BLaER1 treated with 17β-estradiol and CSF1 and Interleukin-3, amounts not matched to agents 10 nM and 100 nM (cell line): ENCODE measurements at regions not wholly inside any gene's neighbourhood (a gene's known extent, or its start where the extent isn't known, plus 50 kb on each side); places are given as distances from the start of the nearest gene placed in this dataset.

ENCODE experiments used
- H3K27ac ChIP-seq, 11 experiments: shearing (Covaris generic); formaldehyde crosslinking; 2 replicates each; pipeline ENCODE4 v1.8.1; 2022
- H3K27me3 ChIP-seq, 11 experiments: shearing (Covaris generic); formaldehyde crosslinking; 2 replicates each; pipeline ENCODE4 v1.8.1; 2022
- H3K36me3 ChIP-seq, 11 experiments: shearing (Covaris generic); formaldehyde crosslinking; 2 replicates each; pipeline ENCODE4 v1.8.1; 2022
- H3K4me1 ChIP-seq, 10 experiments: shearing (Covaris generic); formaldehyde crosslinking; 2 replicates each; pipeline ENCODE4 v1.8.1; 2022
- H3K4me2 ChIP-seq, 11 experiments: shearing (Covaris generic); formaldehyde crosslinking; 2 replicates each; pipeline ENCODE4 v1.8.1; 2022
- H3K4me3 ChIP-seq, 10 experiments: shearing (Covaris generic); formaldehyde crosslinking; 2 replicates each; pipeline ENCODE4 v1.8.1; 2022
- H3K9ac ChIP-seq, 11 experiments: shearing (Covaris generic); formaldehyde crosslinking; 2 replicates each; pipeline ENCODE4 v1.8.1; 2022
- H3K9me3 ChIP-seq, 11 experiments: shearing (Covaris generic); formaldehyde crosslinking; replicated peaks in 1 of 11; 2 replicates each; pipeline ENCODE4 v1.8.1; 2022
- H4K20me1 ChIP-seq, 11 experiments: shearing (Covaris generic); formaldehyde crosslinking; 2 replicates each; pipeline ENCODE4 v1.8.1; 2022
- Cebpa-rat ChIP-seq, 11 experiments: shearing (Covaris generic); IDR thresholded peaks; 2 replicates each; pipeline ENCODE4 v1.8.1; 2022

DNA sequence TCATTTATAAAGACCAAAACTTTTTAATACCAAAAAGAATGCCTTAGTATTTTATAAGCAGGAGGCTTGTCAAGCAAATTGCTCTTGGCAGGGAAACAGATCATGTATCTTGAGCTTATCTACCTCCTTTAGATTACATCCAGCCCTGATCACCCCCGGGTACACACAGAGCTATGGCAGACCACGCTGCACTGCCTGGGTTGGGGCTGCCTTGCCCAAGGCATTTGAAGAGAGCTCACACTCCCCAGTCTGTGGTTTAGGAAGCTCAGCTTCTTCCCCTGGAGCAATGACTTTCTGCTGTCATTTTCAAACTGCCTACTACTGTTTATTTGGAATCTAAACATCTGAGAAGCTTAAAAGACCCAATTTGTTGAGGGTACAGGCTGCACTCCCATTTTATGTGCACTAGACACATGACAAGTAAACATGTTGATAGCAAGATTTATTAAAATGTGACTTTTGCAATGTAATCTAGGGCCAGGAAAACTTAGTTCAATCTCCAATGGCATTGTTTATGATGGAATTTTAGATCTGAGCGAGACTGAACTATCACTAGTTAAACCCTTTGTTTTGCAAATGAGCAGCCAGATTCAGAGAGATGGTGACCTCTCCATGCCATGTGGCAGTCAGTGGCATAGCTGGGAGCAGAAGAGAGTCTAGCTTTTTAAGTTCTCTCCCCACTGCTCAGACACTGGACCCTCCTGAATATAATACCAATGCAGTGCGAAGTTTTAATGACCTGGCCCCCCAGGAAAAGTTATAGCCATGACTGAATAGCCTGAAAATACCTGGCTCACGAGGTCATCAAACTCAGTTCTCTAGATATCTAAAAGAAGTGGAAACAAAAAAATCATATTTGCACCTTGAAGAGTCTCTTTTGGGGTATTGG lies 214.9 kb downstream of the HLX start:
- Histone ChIP-seq H3K4me2 (peak overlapping the region in 6 of 11 experiments; percentile 2 to 70 (median 50); a peak in 9 of 22 replicates), H3K9me3 (peaks cover 0 to 38% (median 0%) of the 10 kb centered on the region in 11 experiments; a peak in 12 of 22 replicates), H3K27me3 (no peaks in the 10 kb centered on the region), H3K36me3 (no peaks in the 10 kb centered on the region), H3K27ac (peak overlapping the region in 4 of 11 experiments; percentile 15 to 39 (median 22); a peak in 5 of 22 replicates), H3K9ac (peak overlapping the region in 2 of 11 experiments; percentile 14 to 58; a peak in 2 of 22 replicates), H3K4me1 (peaks cover 10 to 43% (median 29%) of the 10 kb centered on the region in 10 experiments; a peak in 19 of 20 replicates), H4K20me1 (no peaks in the 10 kb centered on the region), H3K4me3 (no peak overlapping the region)
- no peak for TF ChIP-seq Cebpa-rat (IDR thresholded peaks at IDR 0.05)

DNA sequence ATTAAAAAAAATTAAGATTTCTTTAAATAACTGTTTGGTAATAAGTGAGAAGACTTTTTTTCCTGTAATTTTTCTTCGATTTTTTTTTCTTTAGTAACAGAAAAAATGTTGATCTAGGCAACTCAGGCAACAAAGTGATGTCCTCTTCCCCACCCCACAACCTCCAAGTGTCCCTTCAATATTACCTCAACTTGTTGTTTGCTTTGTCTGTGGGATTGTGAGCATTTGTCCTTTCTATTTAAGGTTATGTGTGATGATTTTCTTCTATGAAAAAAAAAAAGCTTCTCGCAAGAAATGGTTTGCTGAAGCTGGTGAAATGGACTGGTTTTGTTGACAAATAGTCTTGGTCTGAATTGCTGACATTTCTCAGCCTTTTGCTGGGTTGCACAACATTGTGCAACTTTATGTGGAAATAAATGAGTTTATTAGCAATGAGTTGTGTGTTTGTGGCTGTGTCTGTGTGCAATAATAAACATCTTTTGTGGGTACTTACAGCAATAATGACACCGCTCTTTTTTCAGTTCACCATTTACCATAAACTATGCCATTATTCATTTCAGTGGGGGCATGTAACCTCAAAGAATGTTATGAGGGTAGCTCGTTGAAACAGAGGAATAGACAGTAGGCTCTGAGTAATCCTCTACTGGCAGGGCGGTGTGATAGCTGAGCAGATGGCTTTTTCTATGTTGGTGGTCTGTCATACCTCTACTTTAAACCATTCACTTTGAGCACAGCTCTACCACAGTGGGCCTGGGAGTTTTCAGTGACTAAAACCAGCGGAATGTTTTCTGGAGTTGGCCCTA lies 218.4 kb downstream of the HLX start:
- Histone ChIP-seq H3K36me3 (no peaks in the 10 kb centered on the region), H3K4me2 (peak overlapping the region in 9 of 11 experiments; percentile 67 to 84 (median 74); a peak in 17 of 22 replicates), H4K20me1 (no peaks in the 10 kb centered on the region), H3K27me3 (no peaks in the 10 kb centered on the region), H3K4me1 (peaks cover 12 to 78% (median 42%) of the 10 kb centered on the region in 10 experiments; a peak in 19 of 20 replicates), H3K4me3 (no peak overlapping the region), H3K9ac (peak overlapping the region in 6 of 11 experiments; percentile 53 to 76 (median 66); a peak in 9 of 22 replicates), H3K9me3 (peaks cover 0 to 35% (median 3%) of the 10 kb centered on the region in 11 experiments; a peak in 8 of 22 replicates), H3K27ac (peak overlapping the region; percentile 0 to 92 (median 78); a peak in 20 of 22 replicates)
- peak in 10 of 11 experiments; percentile 44 to 93 (median 80); a peak in 16 of 22 replicates for TF ChIP-seq Cebpa-rat (IDR thresholded peaks at IDR 0.05)

DNA sequence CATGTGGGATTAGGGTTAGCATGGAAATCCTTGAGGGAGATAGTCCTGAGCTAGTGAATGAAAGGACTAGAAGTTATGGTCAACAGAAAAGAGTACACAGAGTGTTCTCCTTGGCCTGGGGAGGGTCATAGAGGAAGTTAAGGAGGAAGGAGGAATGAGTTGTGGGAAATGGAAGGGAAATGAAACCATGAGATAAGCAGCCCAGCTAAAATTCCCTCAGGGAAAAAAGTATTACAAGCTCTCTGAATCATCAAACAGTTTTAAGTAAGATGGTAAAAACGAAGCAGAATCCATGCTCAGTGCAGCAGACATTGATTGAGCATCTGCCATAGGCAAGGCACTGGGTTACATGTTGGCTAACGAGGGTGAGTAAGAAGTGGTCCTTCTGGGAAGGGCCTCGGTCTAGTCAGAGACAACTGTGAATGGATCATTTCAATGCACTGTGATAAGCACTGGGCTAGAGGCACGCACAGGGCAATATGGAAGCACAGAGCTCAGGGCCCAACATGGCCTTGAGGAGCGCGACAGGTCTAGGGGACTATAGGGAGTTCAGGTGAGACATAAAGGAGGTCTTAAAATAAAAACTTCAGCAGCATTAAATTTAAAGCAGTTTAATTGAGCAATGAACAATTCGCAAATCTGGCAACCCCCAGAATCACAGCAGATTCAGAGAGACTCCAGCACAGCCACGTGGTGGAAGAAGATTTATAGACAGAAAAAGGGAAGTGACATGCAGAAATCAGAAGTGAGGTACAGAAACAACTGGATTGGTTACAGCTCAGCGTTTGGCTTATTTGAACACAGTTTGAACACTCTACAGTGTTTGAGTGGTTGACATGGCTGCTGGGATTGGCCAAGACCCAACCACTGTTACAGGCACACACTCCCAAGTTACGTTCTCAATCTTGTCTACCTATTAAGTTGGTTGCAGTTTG lies 219.5 kb downstream of the HLX start:
- Histone ChIP-seq H3K4me1 (peaks cover 12 to 81% (median 42%) of the 10 kb centered on the region in 10 experiments; a peak in 19 of 20 replicates), H3K27me3 (no peaks in the 10 kb centered on the region), H3K4me3 (peak overlapping the region in 1 of 10 experiments; percentile 15; a peak in 2 of 20 replicates), H3K9ac (peak overlapping the region in 8 of 11 experiments; percentile 10 to 76 (median 60); a peak in 12 of 22 replicates), H3K9me3 (peaks cover 0 to 35% (median 3%) of the 10 kb centered on the region in 11 experiments; a peak in 8 of 22 replicates), H3K36me3 (no peaks in the 10 kb centered on the region), H3K4me2 (peak overlapping the region; percentile 27 to 84 (median 72)), H4K20me1 (no peaks in the 10 kb centered on the region), H3K27ac (peak overlapping the region; percentile 0 to 92 (median 78); a peak in 21 of 22 replicates)
- no peak for TF ChIP-seq Cebpa-rat (IDR thresholded peaks at IDR 0.05)

DNA sequence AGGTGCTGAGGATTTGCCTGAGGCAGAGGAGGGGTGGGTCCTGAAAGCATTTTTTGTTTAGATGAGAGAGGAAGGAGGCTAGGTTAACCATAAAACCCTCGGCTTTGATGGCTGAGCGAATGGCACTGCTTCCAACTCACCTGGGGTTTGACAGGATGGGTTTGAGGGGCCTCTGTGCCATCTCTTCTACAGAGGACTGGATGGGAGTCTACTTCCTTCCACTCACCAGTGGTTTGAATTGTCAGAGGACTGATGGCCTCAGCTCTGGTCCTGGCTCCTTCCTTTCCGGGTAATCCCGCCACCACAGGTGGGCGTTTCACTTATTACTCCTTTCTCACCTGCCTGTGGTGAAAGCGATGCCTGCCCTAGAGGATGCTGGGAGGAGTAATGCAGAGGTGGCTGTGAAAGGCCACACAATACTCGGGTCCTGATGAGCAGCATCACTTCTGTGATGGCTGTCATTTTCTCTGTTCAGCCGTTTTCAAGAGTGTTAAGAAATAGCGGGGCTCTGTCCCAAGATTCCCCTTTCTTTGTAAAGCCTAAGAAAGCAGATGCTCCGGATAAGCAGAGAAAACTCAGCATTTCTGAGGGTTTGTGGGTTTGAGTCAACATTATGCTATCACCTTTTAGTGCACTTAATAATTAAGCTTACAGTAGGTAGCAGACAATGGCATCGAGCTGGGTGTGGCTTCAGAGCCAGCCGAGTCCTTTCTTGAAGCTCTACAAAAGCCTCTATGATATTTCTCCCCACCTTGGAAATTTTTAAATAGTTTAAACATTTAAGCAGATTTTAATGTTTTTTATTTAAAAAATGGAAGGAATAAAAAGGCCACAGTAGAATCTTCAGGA lies 220.7 kb downstream of the HLX start:
- Histone ChIP-seq H3K27me3 (no peaks in the 10 kb centered on the region), H3K27ac (peak overlapping the region in 10 of 11 experiments; percentile 13 to 92 (median 80); a peak in 18 of 22 replicates), H3K4me3 (no peak overlapping the region), H3K9ac (peak overlapping the region in 6 of 11 experiments; percentile 53 to 76 (median 66); a peak in 10 of 22 replicates), H3K4me2 (peak overlapping the region in 9 of 11 experiments; percentile 67 to 84 (median 74); a peak in 16 of 22 replicates), H4K20me1 (no peaks in the 10 kb centered on the region), H3K9me3 (peaks cover 0 to 35% (median 3%) of the 10 kb centered on the region in 11 experiments; a peak in 8 of 22 replicates), H3K4me1 (peaks cover 12 to 84% (median 39%) of the 10 kb centered on the region in 10 experiments; a peak in 19 of 20 replicates), H3K36me3 (no peaks in the 10 kb centered on the region)
- no peak for TF ChIP-seq Cebpa-rat (IDR thresholded peaks at IDR 0.05)

DNA sequence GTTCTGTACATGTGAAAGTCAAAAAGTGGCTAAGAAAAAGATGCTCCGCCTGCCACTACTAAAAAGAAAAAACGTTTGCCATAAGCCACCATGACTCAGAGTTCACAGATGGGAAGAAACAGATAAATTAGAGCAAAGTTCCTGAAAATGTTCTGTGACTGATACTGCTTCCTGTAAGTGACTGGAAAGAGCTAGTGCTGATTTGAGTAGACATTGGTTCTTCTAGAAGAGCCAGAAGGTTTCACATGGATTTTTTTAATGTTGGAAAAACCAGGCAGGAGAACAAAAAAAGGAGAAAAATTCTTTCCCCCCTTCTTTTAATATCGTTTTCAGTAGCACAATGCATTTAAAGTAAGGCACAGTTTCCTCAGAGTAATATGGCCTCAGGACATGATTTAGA lies 221.4 kb downstream of the HLX start:
- peak overlapping the region in 9 of 11 experiments; percentile 66 to 81 (median 72); a peak in 14 of 22 replicates for H3K4me2 ChIP-seq

DNA sequence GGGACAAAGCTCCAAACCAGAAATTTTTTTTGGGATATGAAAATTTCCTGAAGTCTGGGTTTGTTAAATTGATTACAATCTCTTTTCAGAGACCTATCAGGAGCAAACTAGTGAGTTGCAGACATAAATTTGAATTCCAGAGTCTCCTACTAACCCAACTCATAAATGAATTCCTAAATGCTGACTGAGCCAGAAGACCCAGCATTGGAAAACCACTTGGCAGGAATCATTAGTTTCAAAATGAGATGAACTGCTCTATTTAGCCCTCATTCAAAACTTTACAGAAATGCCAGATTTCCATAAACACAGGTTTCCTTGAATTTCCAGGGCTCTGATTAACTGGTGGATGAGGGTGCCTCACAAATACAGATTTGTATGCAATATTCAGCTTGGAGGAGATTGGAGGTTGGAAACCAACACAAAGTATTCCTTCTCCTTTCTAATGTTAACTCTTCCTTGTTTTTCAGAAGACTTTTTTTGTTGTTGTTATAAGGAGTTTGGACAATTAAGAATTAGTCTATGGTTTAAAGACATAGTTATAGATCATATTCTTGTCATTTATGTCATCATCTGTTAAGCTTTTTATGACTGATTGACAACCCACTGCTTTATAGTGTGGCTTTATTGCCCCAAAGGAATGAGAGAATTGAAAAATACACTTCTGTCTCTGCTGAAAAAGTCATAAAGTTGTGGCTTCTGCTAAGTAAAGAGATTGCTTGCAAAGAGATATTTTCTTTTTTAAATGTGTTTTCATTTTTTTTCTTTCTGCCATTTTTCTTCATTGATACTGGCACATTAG lies 222.8 kb downstream of the HLX start:
- Histone ChIP-seq H3K4me3 (no peak overlapping the region), H3K4me2 (peak overlapping the region in 3 of 11 experiments; percentile 66 to 74 (median 67); a peak in 5 of 22 replicates), H3K9me3 (peaks cover 0 to 24% (median 3%) of the 10 kb centered on the region in 11 experiments; a peak in 10 of 22 replicates), H4K20me1 (no peaks in the 10 kb centered on the region), H3K4me1 (peaks cover 12 to 89% (median 41%) of the 10 kb centered on the region in 10 experiments; a peak in 19 of 20 replicates), H3K27me3 (no peaks in the 10 kb centered on the region), H3K9ac (no peak overlapping the region), H3K36me3 (no peaks in the 10 kb centered on the region), H3K27ac (peak overlapping the region in 5 of 11 experiments; percentile 81 to 92 (median 87); a peak in 5 of 22 replicates)
- TF ChIP-seq Cebpa-rat (IDR thresholded peaks at IDR 0.05), result no peak

More for the DNA sequence above, 221.4 kb downstream of the HLX start:
- Histone ChIP-seq H4K20me1 (no peaks in the 10 kb centered on the region), H3K4me1 (peaks cover 12 to 90% (median 40%) of the 10 kb centered on the region in 10 experiments; a peak in 19 of 20 replicates), H3K27me3 (no peaks in the 10 kb centered on the region), H3K9ac (peak overlapping the region in 6 of 11 experiments; percentile 12 to 76 (median 60); a peak in 7 of 22 replicates), H3K27ac (peak overlapping the region in 9 of 11 experiments; percentile 64 to 92 (median 81); a peak in 15 of 22 replicates), H3K36me3 (no peaks in the 10 kb centered on the region), H3K9me3 (peaks cover 0 to 34% (median 3%) of the 10 kb centered on the region in 11 experiments; a peak in 8 of 22 replicates), H3K4me3 (no peak overlapping the region)
- no peak for TF ChIP-seq Cebpa-rat (IDR thresholded peaks at IDR 0.05)
